Colonic mucosa (tissue), 4 donors: ENCODE measurements at regions not wholly inside any gene's neighbourhood (a gene's known extent, or its start where the extent isn't known, plus 50 kb on each side); places are given as distances from the start of the nearest gene placed in this dataset.

ENCODE experiments used
- DNase-seq: peaks from one replicate; pipeline ENCODE4 v3.0.0-alpha.2; 2020
- H3K27ac ChIP-seq: fragments of 200-600 bp; one replicate; pipeline ENCODE4 v1.8.0; 2021
- H3K27me3 ChIP-seq: fragments of 200-600 bp; one replicate; pipeline ENCODE4 v1.8.0; 2021
- H3K36me3 ChIP-seq: fragments of 200-600 bp; one replicate; pipeline ENCODE4 v1.8.0; 2021
- H3K4me1 ChIP-seq: fragments of 200-600 bp; one replicate; pipeline ENCODE4 v1.8.0; 2021; ENCODE audit warnings: mild to moderate bottlenecking
- H3K4me3 ChIP-seq: fragments of 200-600 bp; one replicate; pipeline ENCODE4 v1.8.0; 2021
- H3K9ac ChIP-seq, 2 donors: one replicate each; pipeline ENCODE4 v1.7.0; 2013; ENCODE audit warnings: control low read depth in 2 of 2, low read depth in 2 of 2, low read length in 2 of 2
- H3K9me3 ChIP-seq: fragments of 200-600 bp; one replicate; pipeline ENCODE4 v1.8.0; 2021
- CTCF ChIP-seq: fragments of 200-600 bp; IDR thresholded peaks from one replicate; pipeline ENCODE4 v1.8.0; 2022; ENCODE audit warnings: antibody characterized with exemption, mild to moderate bottlenecking
- intact Hi-C: fragments of 100-400 bp; cut with DNase I; formaldehyde crosslinking; loops from one replicate; pipeline ENCODE4 v1.14.1; 2022
- donor health status: healthy.
- donor health status: DM: no; HTN: no; CAD: no.
- donor health status: DM: no; HTN: no; CAD: no.

- TF ChIP-seq CTCF = no peak
- Histone ChIP-seq H3K9ac (no peak overlapping the region), H3K27ac (no peak overlapping the region), H3K4me3 (no peak overlapping the region), H3K4me1 (peaks cover 8% of the 10 kb centered on the region), H3K36me3 (no peaks in the 10 kb centered on the region), H3K9me3 (no peaks in the 10 kb centered on the region), H3K27me3 (peaks cover 9% of the 10 kb centered on the region)
- intact Hi-C loops = loop anchor here (10.0 kb wide), 1 partner anchor 89 kb away; the partner anchor contains the start of gene SIRPA
- no peak for DNase-seq
Measured at GRCh38 chr20:1805816-1806215, 89.4 kb upstream of the SIRPA start.

GRCh38 chr20:1805161-1805581, 90.0 kb upstream of the SIRPA start:
- intact Hi-C loops = loop anchor here (10.0 kb wide), 1 partner anchor 90 kb away; the partner anchor contains the start of gene SIRPA
- no peak overlapping the region for H3K27ac ChIP-seq
- H3K4me3 ChIP-seq = no peak overlapping the region
- H3K4me1 ChIP-seq = peaks cover 8% of the 10 kb centered on the region
- peaks cover 9% of the 10 kb centered on the region for H3K27me3 ChIP-seq
- TF ChIP-seq CTCF = no peak
- no peak overlapping the region for H3K9ac ChIP-seq
- DNase-seq = no peak
- no peaks in the 10 kb centered on the region for H3K36me3 ChIP-seq
- H3K9me3 ChIP-seq = no peaks in the 10 kb centered on the region

- no peak for DNase-seq
- intact Hi-C loops = loop anchor here (10.0 kb wide), 1 partner anchor 90 kb away; the partner anchor contains the start of gene SIRPA
- Histone ChIP-seq H3K9me3 (no peaks in the 10 kb centered on the region), H3K4me3 (no peak overlapping the region), H3K9ac (no peak overlapping the region), H3K36me3 (no peaks in the 10 kb centered on the region), H3K27me3 (peaks cover 9% of the 10 kb centered on the region), H3K27ac (no peak overlapping the region), H3K4me1 (peaks cover 8% of the 10 kb centered on the region)
- TF ChIP-seq CTCF = no peak
Measured at GRCh38 chr20:1804554-1804956, 90.7 kb upstream of the SIRPA start.

GRCh38 chr20:1803932-1804501, 91.2 kb upstream of the SIRPA start:
- H3K27ac ChIP-seq = peak overlapping the region; percentile 53

More at GRCh38 chr20:1803932-1804501, 91.2 kb upstream of the SIRPA start:
- Histone ChIP-seq H3K4me1 (peaks cover 8% of the 10 kb centered on the region), H3K9ac (peak overlapping the region in 1 of 2 donors; percentile 21), H3K9me3 (no peaks in the 10 kb centered on the region), H3K27me3 (peaks cover 9% of the 10 kb centered on the region), H3K4me3 (peak overlapping the region; percentile 53), H3K36me3 (no peaks in the 10 kb centered on the region)
- DNase-seq = no peak
- TF ChIP-seq CTCF = no peak
- intact Hi-C loops = loop anchor here (10.0 kb wide), 1 partner anchor 91 kb away; the partner anchor contains the start of gene SIRPA
